ENCODE measurements at regions not wholly inside any gene's neighbourhood (a gene's known extent, or its start where the extent isn't known, plus 50 kb on each side); places are given as distances from the start of the nearest gene placed in this dataset.
"Not testable (repeated sequence)": the region's sequence is repeated elsewhere in the genome, so short reads cannot be mapped to it uniquely, and the experiment has no call there.

DNA sequence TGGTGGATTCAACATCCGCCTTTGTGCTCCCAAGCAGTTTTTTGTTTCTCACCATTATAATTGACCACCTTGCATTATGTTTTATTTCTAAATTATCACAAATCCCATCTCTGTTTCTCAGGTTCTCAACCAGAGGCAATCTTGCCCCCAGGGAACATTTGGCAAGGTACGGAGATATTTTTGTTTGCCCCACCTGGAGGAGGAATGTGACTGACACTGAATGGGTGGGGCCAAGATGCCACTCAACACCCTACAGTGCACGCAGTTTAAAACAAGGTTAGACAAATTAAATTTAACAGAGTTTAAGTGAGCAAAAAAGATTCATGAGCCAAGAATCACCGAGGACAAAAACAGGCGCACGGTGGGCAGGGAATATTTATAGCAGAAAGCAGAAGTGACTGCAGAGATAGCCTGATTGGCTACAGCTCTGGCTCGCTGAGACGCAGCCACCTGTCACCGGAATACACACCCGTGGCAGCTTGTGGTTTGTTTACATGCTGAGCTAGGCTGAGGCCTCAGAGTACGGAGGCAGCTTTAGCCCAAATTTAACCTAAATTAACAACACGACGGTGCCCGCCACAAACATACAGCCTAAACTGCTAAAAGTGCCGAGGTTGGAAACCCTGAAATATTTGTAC lies 150.0 kb upstream of the ALKAL2 start:
- peaks cover 35% of the 10 kb centered on the region for H3K4me1 Mint-ChIP-seq
- peak overlapping the region; percentile 77 for H3K4me3 Mint-ChIP-seq
- peaks cover 3% of the 10 kb centered on the region for H3K9me3 Mint-ChIP-seq
- ATAC-seq (ENCODE audit: low read depth) (peak; percentile 98), DNase-seq (ENCODE audit: low spot score in 2 of 2) (peak; percentile 54 to 75)
- peak overlapping the region; percentile 96 for H3K27ac Mint-ChIP-seq
- peaks cover 2% of the 10 kb centered on the region for H3K36me3 Mint-ChIP-seq
- H3K27me3 Mint-ChIP-seq, result no peaks in the 10 kb centered on the region

- Mint-ChIP-seq H3K9me3 (peaks cover 3% of the 10 kb centered on the region), H3K4me3 (peak overlapping the region; percentile 52), H3K27me3 (no peaks in the 10 kb centered on the region), H3K4me1 (peaks cover 35% of the 10 kb centered on the region), H3K36me3 (peaks cover 2% of the 10 kb centered on the region), H3K27ac (peak overlapping the region; percentile 96)
- DNase-seq (ENCODE audit: low spot score in 2 of 2) (no peak), ATAC-seq (ENCODE audit: low read depth) (no peak)
These were observed 149.3 kb upstream of the ALKAL2 start for GRCh38 chr2:437180-437579.

GRCh38 chr2:436205-436604 lies 148.3 kb upstream of the ALKAL2 start:
- Mint-ChIP-seq H3K36me3 (peaks cover 2% of the 10 kb centered on the region), H3K4me3 (no peak overlapping the region), H3K9me3 (peaks cover 3% of the 10 kb centered on the region), H3K27me3 (no peaks in the 10 kb centered on the region), H3K4me1 (peaks cover 30% of the 10 kb centered on the region), H3K27ac (no peak overlapping the region)
- ATAC-seq (ENCODE audit: low read depth) (no peak), DNase-seq (ENCODE audit: low spot score in 2 of 2) (no peak)

GRCh38 chr2:434625-435024 lies 146.7 kb upstream of the ALKAL2 start:
- Mint-ChIP-seq H3K27ac (peak overlapping the region; percentile 70), H3K9me3 (peaks cover 3% of the 10 kb centered on the region), H3K4me3 (no peak overlapping the region), H3K27me3 (no peaks in the 10 kb centered on the region), H3K4me1 (peaks cover 33% of the 10 kb centered on the region), H3K36me3 (peaks cover 2% of the 10 kb centered on the region)
- ATAC-seq (ENCODE audit: low read depth), result no peak
- no peak for DNase-seq (ENCODE audit: low spot score in 2 of 2)

GRCh38 chr2:433216-433615 lies 145.3 kb upstream of the ALKAL2 start:
- H3K27ac Mint-ChIP-seq, result no peak overlapping the region
- peaks cover 3% of the 10 kb centered on the region for H3K9me3 Mint-ChIP-seq
- no peak overlapping the region for H3K4me3 Mint-ChIP-seq
- DNase-seq (ENCODE audit: low spot score in 2 of 2) (no peak), ATAC-seq (ENCODE audit: low read depth) (no peak)
- peaks cover 30% of the 10 kb centered on the region for H3K4me1 Mint-ChIP-seq
- H3K27me3 Mint-ChIP-seq, result no peaks in the 10 kb centered on the region
- H3K36me3 Mint-ChIP-seq, result peaks cover 2% of the 10 kb centered on the region

DNA sequence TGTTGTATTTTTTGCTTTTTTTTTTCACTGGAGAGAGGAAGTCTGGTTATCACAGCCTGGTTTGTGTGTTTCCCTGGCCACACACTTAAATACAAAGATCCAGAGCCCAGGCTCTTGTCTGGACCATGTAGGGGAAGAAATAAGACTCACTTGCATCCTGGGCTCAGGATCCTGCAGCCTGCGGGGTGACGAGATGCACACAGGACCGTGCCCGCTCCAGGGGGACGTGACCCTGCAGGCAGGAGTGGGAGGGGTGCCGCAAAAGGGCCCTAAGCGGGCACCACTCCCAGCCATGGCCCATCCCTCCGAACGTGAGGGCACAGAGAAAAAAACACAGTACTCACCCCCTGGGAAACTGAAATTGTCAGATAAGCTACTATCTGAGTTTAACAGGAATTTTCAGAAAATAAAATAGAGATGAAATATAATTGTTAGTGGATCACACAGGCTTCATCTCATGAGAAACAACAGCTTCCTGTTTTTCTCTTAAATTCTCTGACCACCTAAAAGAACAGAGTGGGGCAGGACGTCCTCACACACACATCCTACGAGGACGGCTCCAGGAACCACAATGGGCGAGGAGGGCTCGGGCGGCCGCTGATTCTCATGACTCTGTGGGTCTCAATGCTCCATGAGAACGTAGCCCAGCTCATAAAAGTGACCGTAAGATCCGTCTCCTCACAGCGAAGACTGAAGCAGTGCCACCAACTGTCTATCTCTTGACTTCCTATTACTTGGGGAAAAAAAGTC lies 142.6 kb upstream of the ALKAL2 start:
- peaks cover 21% of the 10 kb centered on the region for H3K4me1 Mint-ChIP-seq
- peak overlapping the region; percentile 85 for H3K4me3 Mint-ChIP-seq
- peaks cover 2% of the 10 kb centered on the region for H3K36me3 Mint-ChIP-seq
- peak; percentile 48 for ATAC-seq (ENCODE audit: low read depth)
- H3K27me3 Mint-ChIP-seq, result no peaks in the 10 kb centered on the region
- peak overlapping the region; percentile 95 for H3K27ac Mint-ChIP-seq
- H3K9me3 Mint-ChIP-seq, result peaks cover 3% of the 10 kb centered on the region
- DNase-seq (ENCODE audit: low spot score in 2 of 2), result no peak

DNA sequence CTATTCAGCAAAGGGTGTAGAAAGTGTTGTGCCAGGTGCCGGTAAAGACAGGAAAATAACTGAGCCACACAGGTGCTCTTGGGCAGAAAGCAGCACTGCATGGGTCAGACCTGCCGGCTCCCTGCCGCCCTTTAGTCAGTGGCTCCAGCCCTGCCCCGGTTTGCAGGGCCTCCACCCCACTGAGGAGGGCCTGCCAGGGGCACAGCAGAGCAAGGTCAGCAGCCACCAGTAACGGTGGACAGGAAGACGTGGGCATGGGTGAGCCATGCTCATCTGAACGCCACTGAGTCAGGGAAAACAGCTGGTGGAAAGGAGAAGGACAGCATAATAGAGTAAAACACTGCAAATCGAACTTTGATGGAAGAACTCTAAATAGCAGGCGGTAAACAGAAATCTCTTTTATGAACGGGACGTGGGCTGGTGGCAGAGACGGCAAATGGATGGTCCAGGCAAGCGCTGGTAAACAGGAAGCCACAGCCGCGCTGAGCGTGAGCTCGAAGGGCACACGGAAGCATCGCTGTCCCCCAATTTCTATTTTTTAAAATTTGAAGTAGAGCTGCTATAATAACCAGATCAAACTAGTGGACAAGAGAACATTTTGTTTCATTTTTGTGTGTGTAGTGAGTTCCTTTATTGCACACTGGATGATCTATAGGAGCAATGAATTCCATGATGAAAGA lies 141.8 kb upstream of the ALKAL2 start:
- peak; percentile 68 for ATAC-seq (ENCODE audit: low read depth)
- peaks cover under 1% of the 10 kb centered on the region for H3K9me3 Mint-ChIP-seq
- H3K4me1 Mint-ChIP-seq, result peaks cover 19% of the 10 kb centered on the region
- H3K4me3 Mint-ChIP-seq, result peak overlapping the region; percentile 85
- no peaks in the 10 kb centered on the region for H3K27me3 Mint-ChIP-seq
- no peak for DNase-seq (ENCODE audit: low spot score in 2 of 2)
- H3K36me3 Mint-ChIP-seq, result peaks cover under 1% of the 10 kb centered on the region
- H3K27ac Mint-ChIP-seq, result peak overlapping the region; percentile 95

DNA sequence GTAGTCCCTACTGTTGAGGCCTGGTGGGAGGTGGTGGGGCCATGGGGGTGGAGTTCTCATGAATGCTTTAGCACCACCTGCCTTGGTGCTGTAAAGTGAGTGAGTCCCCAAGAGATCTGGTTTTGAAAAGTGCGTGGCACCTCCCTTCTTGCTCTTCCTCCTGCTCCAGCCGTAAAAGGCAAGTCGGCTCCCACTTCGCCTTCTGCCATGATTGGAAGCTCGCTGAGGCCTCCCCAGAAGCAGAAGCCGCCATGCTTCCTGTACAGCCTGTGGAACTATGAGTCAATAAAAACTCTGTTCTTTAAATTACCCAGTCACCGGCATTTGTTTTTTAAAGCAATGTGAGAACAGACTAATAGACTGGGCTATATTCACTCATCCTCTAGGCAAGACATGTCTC lies 141.3 kb upstream of the ALKAL2 start:
- ATAC-seq (ENCODE audit: low read depth), result no peak
- H3K4me3 Mint-ChIP-seq, result peak overlapping the region; percentile 85

DNA sequence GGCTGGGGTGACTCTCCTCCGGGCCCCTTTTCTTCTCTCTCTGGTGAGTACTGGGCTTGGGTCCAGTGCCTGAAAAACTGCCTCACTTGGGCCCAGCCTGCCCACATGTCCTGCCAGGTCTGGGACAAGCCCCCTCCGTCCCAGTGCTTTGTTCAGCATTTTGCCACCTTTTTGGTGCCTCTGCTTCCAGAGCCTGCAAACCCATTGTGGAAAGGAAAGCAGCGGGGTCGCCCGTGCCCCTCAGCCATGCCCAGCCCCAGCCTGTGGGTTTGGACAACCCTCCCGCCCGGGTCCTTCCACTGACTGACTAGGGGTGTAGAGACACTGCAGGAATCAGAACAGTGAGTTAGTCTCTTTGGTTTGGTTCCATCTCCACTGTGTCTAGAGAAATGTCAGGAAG lies 140.7 kb upstream of the ALKAL2 start:
- H3K4me3 Mint-ChIP-seq, result no peak overlapping the region
- H3K9me3 Mint-ChIP-seq, result no peaks in the 10 kb centered on the region
- H3K27me3 Mint-ChIP-seq, result no peaks in the 10 kb centered on the region
- DNase-seq (ENCODE audit: low spot score in 2 of 2) (no peak), ATAC-seq (ENCODE audit: low read depth) (no peak)
- no peaks in the 10 kb centered on the region for H3K36me3 Mint-ChIP-seq
- no peak overlapping the region for H3K27ac Mint-ChIP-seq
- H3K4me1 Mint-ChIP-seq, result peaks cover 14% of the 10 kb centered on the region

More for the DNA sequence above, 141.3 kb upstream of the ALKAL2 start:
- H3K27me3 Mint-ChIP-seq, result no peaks in the 10 kb centered on the region
- H3K4me1 Mint-ChIP-seq, result peaks cover 15% of the 10 kb centered on the region
- no peaks in the 10 kb centered on the region for H3K9me3 Mint-ChIP-seq
- no peak for DNase-seq (ENCODE audit: low spot score in 2 of 2)
- H3K36me3 Mint-ChIP-seq, result no peaks in the 10 kb centered on the region
- H3K27ac Mint-ChIP-seq, result peak overlapping the region; percentile 95

GRCh38 chr2:426696-427095 lies 138.8 kb upstream of the ALKAL2 start:
- H3K27ac Mint-ChIP-seq; H3K27me3 Mint-ChIP-seq; ATAC-seq (ENCODE audit: low read depth); H3K9me3 Mint-ChIP-seq; H3K36me3 Mint-ChIP-seq; H3K4me3 Mint-ChIP-seq; DNase-seq (ENCODE audit: low spot score in 2 of 2): not testable (repeated sequence)
- peaks cover 14% of the 10 kb centered on the region for H3K4me1 Mint-ChIP-seq

DNA sequence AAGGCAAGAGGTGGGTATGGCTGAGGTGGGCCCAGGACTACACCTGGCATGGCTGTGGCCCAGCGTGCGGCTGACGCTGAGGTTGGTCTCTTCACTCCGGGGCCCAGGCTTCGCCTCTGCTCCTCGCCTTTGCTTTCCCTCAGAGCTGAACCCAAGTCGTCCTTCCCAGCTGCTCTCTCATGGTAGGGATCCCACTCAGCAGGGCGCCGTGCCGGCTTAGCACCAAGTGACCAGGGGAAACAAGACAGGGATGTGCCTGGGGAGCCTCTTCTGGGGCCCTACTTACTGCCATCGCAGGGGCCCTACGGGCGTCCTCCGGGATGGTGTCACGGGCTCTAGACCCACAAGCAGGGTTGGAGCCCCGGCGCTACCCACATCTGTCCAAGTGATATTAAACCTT lies 138.1 kb upstream of the ALKAL2 start:
- no peaks in the 10 kb centered on the region for H3K9me3 Mint-ChIP-seq
- no peaks in the 10 kb centered on the region for H3K27me3 Mint-ChIP-seq
- H3K36me3 Mint-ChIP-seq, result no peaks in the 10 kb centered on the region
- DNase-seq (ENCODE audit: low spot score in 2 of 2) (no peak), ATAC-seq (ENCODE audit: low read depth) (no peak)
- no peak overlapping the region for H3K4me3 Mint-ChIP-seq
- peaks cover 14% of the 10 kb centered on the region for H3K4me1 Mint-ChIP-seq
- H3K27ac Mint-ChIP-seq, result no peak overlapping the region

DNA sequence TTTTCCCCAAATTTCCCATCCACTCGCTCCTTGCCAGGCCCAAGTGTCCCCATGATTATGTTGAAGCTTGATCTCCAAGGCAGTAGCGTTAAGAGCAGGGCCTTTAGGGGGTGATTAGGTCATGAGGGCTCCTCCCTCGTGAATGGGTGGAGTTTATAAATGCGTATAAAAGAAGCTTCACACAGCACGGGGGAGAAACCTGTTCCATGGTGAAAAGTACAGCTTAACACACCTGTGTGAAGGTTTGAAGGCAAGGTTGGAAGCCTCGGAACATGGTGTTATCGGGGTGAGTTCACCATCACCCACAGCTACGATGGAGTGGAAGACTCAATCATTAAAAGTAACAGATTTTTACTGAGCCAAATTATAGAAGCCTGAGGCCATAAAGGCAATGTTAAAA lies 137.4 kb upstream of the ALKAL2 start:
- H3K9me3 Mint-ChIP-seq, result no peaks in the 10 kb centered on the region
- no peaks in the 10 kb centered on the region for H3K27me3 Mint-ChIP-seq
- H3K4me1 Mint-ChIP-seq, result peaks cover 12% of the 10 kb centered on the region
- ATAC-seq (ENCODE audit: low read depth) (no peak), DNase-seq (ENCODE audit: low spot score in 2 of 2) (no peak)
- H3K27ac Mint-ChIP-seq, result no peak overlapping the region
- H3K4me3 Mint-ChIP-seq, result no peak overlapping the region
- H3K36me3 Mint-ChIP-seq, result no peaks in the 10 kb centered on the region

- H3K27ac Mint-ChIP-seq, result no peak overlapping the region
- no peaks in the 10 kb centered on the region for H3K27me3 Mint-ChIP-seq
These were observed 136.6 kb upstream of the ALKAL2 start for GRCh38 chr2:424306-425171.

GRCh38 chr2:423479-423878 lies 135.6 kb upstream of the ALKAL2 start:
- Mint-ChIP-seq H3K27ac (no peak overlapping the region), H3K4me3 (no peak overlapping the region), H3K36me3 (no peaks in the 10 kb centered on the region), H3K27me3 (peaks cover 1% of the 10 kb centered on the region), H3K9me3 (no peaks in the 10 kb centered on the region), H3K4me1 (no peaks in the 10 kb centered on the region)
- DNase-seq (ENCODE audit: low spot score in 2 of 2) (no peak), ATAC-seq (ENCODE audit: low read depth) (no peak)

More at GRCh38 chr2:424306-425171, 136.6 kb upstream of the ALKAL2 start:
- Mint-ChIP-seq H3K4me3 (no peak overlapping the region), H3K36me3 (no peaks in the 10 kb centered on the region), H3K4me1 (peaks cover 5% of the 10 kb centered on the region), H3K9me3 (no peaks in the 10 kb centered on the region)
- ATAC-seq (ENCODE audit: low read depth) (no peak), DNase-seq (ENCODE audit: low spot score in 2 of 2) (no peak)
